ENCODE measurements at regions not wholly inside any gene's neighbourhood (a gene's known extent, or its start where the extent isn't known, plus 50 kb on each side); places are given as distances from the start of the nearest gene placed in this dataset.

GRCh38 chr4:125639182-125639621 is 324.4 kb downstream of the FAT4 start:
- no peaks in the 10 kb centered on the region for H3K79me2 ChIP-seq (ENCODE audit: control insufficient read depth, insufficient read depth, low read length)
- peaks cover 5% of the 10 kb centered on the region for H3K4me1 ChIP-seq (ENCODE audit: control insufficient read depth, extremely low read depth, insufficient read depth, low read length)
- peak; percentile 13 to 36 for DNase-seq (ENCODE audit: low read depth in 2 of 2)
- no peaks in the 10 kb centered on the region for H3K27me3 ChIP-seq (ENCODE audit: control insufficient read depth, insufficient read depth, low read length)
- peak overlapping the region; percentile 75 for H2AFZ ChIP-seq (ENCODE audit: low read length)
- H3K36me3 ChIP-seq (ENCODE audit: control insufficient read depth, insufficient read depth, low read length): no peaks in the 10 kb centered on the region
- no peak overlapping the region for H3K9ac ChIP-seq (ENCODE audit: insufficient read depth, low read length)
- peak overlapping the region; percentile 66 for H3K4me2 ChIP-seq (ENCODE audit: extremely low read depth, insufficient read depth, low read length)
- no peaks in the 10 kb centered on the region for H4K20me1 ChIP-seq (ENCODE audit: control insufficient read depth, extremely low read depth, insufficient read depth, low read length)
- no peak overlapping the region for H3K27ac ChIP-seq (ENCODE audit: insufficient read depth, low read length)
- TF ChIP-seq CTCF (conservative IDR thresholded peaks at IDR 0.05 in 1 of 2, IDR thresholded peaks at IDR 0.05 in 1 of 2; ENCODE audit: low read depth in 1 of 2, low read length in 2 of 2) (no peak), EZH2 (IDR thresholded peaks at IDR 0.05; ENCODE audit: low read length, missing control alignments) (no peak)
- H3K9me3 ChIP-seq (ENCODE audit: control insufficient read depth, insufficient read depth, low read depth, low read length): no peaks in the 10 kb centered on the region
- no peak overlapping the region for H3K4me3 ChIP-seq (replicated peaks in 1 of 4; ENCODE audit: control extremely low read depth in 1 of 4, insufficient read depth in 1 of 4, low read depth in 3 of 4, low read length in 4 of 4)

DNA sequence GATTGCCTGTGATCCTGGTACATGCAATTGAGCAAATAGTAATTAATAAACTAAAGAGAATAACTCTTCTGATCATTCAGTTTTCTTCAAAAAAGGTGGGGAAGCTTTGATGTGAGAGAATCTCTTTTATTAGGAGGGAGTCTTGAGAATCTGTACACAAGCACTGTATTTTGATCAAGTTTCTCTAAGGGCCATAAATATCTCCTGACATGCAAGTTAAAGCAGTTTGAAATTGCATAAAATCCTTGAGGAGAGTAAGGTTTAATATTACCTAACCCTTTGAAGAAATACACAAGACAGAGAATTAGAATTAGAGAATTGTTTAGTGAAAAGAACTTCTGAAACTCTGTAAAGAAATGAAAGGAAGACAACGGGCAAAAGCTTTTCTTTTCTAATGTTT is 326.9 kb downstream of the FAT4 start:
- no peaks in the 10 kb centered on the region for H4K20me1 ChIP-seq (ENCODE audit: control insufficient read depth, extremely low read depth, insufficient read depth, low read length)
- no peak overlapping the region for H2AFZ ChIP-seq (ENCODE audit: low read length)
- no peak for DNase-seq (ENCODE audit: low read depth in 2 of 2)
- no peak overlapping the region for H3K4me2 ChIP-seq (ENCODE audit: extremely low read depth, insufficient read depth, low read length)
- TF ChIP-seq CTCF (conservative IDR thresholded peaks at IDR 0.05 in 1 of 2, IDR thresholded peaks at IDR 0.05 in 1 of 2; ENCODE audit: low read depth in 1 of 2, low read length in 2 of 2): no peak
- TF ChIP-seq EZH2 (IDR thresholded peaks at IDR 0.05; ENCODE audit: low read length, missing control alignments): no peak
- no peak overlapping the region for H3K4me3 ChIP-seq (replicated peaks in 1 of 4; ENCODE audit: control extremely low read depth in 1 of 4, insufficient read depth in 1 of 4, low read depth in 3 of 4, low read length in 4 of 4)
- peaks cover 5% of the 10 kb centered on the region for H3K4me1 ChIP-seq (ENCODE audit: control insufficient read depth, extremely low read depth, insufficient read depth, low read length)
- no peaks in the 10 kb centered on the region for H3K9me3 ChIP-seq (ENCODE audit: control insufficient read depth, insufficient read depth, low read depth, low read length)
- H3K27me3 ChIP-seq (ENCODE audit: control insufficient read depth, insufficient read depth, low read length): no peaks in the 10 kb centered on the region
- no peak overlapping the region for H3K27ac ChIP-seq (ENCODE audit: insufficient read depth, low read length)
- H3K9ac ChIP-seq (ENCODE audit: insufficient read depth, low read length): no peak overlapping the region
- no peaks in the 10 kb centered on the region for H3K36me3 ChIP-seq (ENCODE audit: control insufficient read depth, insufficient read depth, low read length)
- H3K79me2 ChIP-seq (ENCODE audit: control insufficient read depth, insufficient read depth, low read length): no peaks in the 10 kb centered on the region

- Histone ChIP-seq H3K4me1 (ENCODE audit: control insufficient read depth, extremely low read depth, insufficient read depth, low read length) (peaks cover 5% of the 10 kb centered on the region), H3K27ac (ENCODE audit: insufficient read depth, low read length) (no peak overlapping the region), H2AFZ (ENCODE audit: low read length) (no peak overlapping the region), H3K36me3 (ENCODE audit: control insufficient read depth, insufficient read depth, low read length) (no peaks in the 10 kb centered on the region), H3K27me3 (ENCODE audit: control insufficient read depth, insufficient read depth, low read length) (no peaks in the 10 kb centered on the region), H4K20me1 (ENCODE audit: control insufficient read depth, extremely low read depth, insufficient read depth, low read length) (no peaks in the 10 kb centered on the region), H3K4me2 (ENCODE audit: extremely low read depth, insufficient read depth, low read length) (no peak overlapping the region), H3K79me2 (ENCODE audit: control insufficient read depth, insufficient read depth, low read length) (no peaks in the 10 kb centered on the region), H3K9me3 (ENCODE audit: control insufficient read depth, insufficient read depth, low read depth, low read length) (no peaks in the 10 kb centered on the region), H3K9ac (ENCODE audit: insufficient read depth, low read length) (no peak overlapping the region), H3K4me3 (replicated peaks in 1 of 4; ENCODE audit: control extremely low read depth in 1 of 4, insufficient read depth in 1 of 4, low read depth in 3 of 4, low read length in 4 of 4) (no peak overlapping the region)
- TF ChIP-seq CTCF (conservative IDR thresholded peaks at IDR 0.05 in 1 of 2, IDR thresholded peaks at IDR 0.05 in 1 of 2; ENCODE audit: low read depth in 1 of 2, low read length in 2 of 2) (no peak), EZH2 (IDR thresholded peaks at IDR 0.05; ENCODE audit: low read length, missing control alignments) (no peak)
- no peak for DNase-seq (ENCODE audit: low read depth in 2 of 2)
These were observed 327.9 kb downstream of the FAT4 start for GRCh38 chr4:125642645-125643044.

Data from fibroblast of lung (primary cell).